ENCODE measurements at regions not wholly inside any gene's neighbourhood (a gene's known extent, or its start where the extent isn't known, plus 50 kb on each side); places are given as distances from the start of the nearest gene placed in this dataset.

DNA sequence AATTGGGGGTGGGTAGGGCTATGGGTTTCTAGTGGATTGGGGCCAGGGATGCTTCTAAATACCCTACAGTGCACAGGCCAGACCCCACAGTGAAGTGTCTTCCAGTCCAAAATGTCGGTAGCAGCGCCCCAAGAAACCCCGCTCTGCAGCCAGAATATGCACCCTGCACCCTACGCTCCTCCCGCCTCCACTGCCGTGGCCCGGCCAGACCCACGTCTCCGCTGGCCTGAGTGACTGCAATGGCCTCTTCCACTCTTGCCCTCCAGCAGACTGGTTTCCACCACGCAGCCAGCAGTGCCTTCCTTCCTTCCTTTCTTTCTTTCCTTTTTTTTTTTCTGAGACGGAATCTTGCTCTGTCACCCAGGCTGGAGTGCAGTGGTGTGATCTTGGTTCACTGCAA is 91.4 kb upstream of the TAF1B start:
- no peak for TF ChIP-seq TARDBP (IDR thresholded peaks at IDR 0.05)
- TF ChIP-seq FOXM1 (IDR thresholded peaks at IDR 0.05; ENCODE audit: borderline replicate concordance), result no peak
- no peak for TF ChIP-seq ELF4 (IDR thresholded peaks at IDR 0.05)
- no peak for TF ChIP-seq SP1 (IDR thresholded peaks at IDR 0.05)
- TF ChIP-seq BHLHE40 (IDR thresholded peaks at IDR 0.05; ENCODE audit: borderline replicate concordance), result no peak
- no peak for TF ChIP-seq ZNF384 (IDR thresholded peaks at IDR 0.05)
- TF ChIP-seq FOXK2 (IDR thresholded peaks at IDR 0.05), result no peak
- TF ChIP-seq SUZ12 (IDR thresholded peaks at IDR 0.05), result no peak
- TF ChIP-seq L3MBTL2 (conservative IDR thresholded peaks at IDR 0.05), result no peak
- TF ChIP-seq, protein P1, sequence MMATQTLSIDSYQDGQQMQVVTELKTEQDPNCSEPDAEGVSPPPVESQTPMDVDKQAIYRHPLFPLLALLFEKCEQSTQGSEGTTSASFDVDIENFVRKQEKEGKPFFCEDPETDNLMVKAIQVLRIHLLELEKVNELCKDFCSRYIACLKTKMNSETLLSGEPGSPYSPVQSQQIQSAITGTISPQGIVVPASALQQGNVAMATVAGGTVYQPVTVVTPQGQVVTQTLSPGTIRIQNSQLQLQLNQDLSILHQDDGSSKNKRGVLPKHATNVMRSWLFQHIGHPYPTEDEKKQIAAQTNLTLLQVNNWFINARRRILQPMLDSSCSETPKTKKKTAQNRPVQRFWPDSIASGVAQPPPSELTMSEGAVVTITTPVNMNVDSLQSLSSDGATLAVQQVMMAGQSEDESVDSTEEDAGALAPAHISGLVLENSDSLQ (IDR thresholded peaks at IDR 0.05), result no peak

All from HEK293T (cell line).